ENCODE measurements at regions not wholly inside any gene's neighbourhood (a gene's known extent, or its start where the extent isn't known, plus 50 kb on each side); places are given as distances from the start of the nearest gene placed in this dataset.

- peaks cover 4% of the 10 kb centered on the region for H3K27me3 Mint-ChIP-seq (ENCODE audit: insufficient read depth)
- no peak overlapping the region for H3K4me3 Mint-ChIP-seq
- H3K9me3 Mint-ChIP-seq, result no peaks in the 10 kb centered on the region
- H3K4me1 Mint-ChIP-seq (ENCODE audit: low read depth), result no peaks in the 10 kb centered on the region
- H3K27ac Mint-ChIP-seq, result no peak overlapping the region
- no peak for DNase-seq (ENCODE audit: low spot score)
- intact Hi-C loops (cut with micrococcal nuclease), result no loop called here
- H3K36me3 Mint-ChIP-seq (ENCODE audit: low read depth), result no peaks in the 10 kb centered on the region
Measured at GRCh38 chr2:147482111-147482895, 362.5 kb upstream of the ACVR2A start.

- intact Hi-C loops (cut with micrococcal nuclease), result no loop called here
- peaks cover 4% of the 10 kb centered on the region for H3K36me3 Mint-ChIP-seq (ENCODE audit: low read depth)
- H3K4me1 Mint-ChIP-seq (ENCODE audit: low read depth), result no peaks in the 10 kb centered on the region
- no peak overlapping the region for H3K27ac Mint-ChIP-seq
- no peak for DNase-seq (ENCODE audit: low spot score)
- H3K4me3 Mint-ChIP-seq, result no peak overlapping the region
- H3K9me3 Mint-ChIP-seq, result no peaks in the 10 kb centered on the region
- H3K27me3 Mint-ChIP-seq (ENCODE audit: insufficient read depth), result no peaks in the 10 kb centered on the region
Measured at GRCh38 chr2:147479358-147479757, 365.5 kb upstream of the ACVR2A start.

DNA sequence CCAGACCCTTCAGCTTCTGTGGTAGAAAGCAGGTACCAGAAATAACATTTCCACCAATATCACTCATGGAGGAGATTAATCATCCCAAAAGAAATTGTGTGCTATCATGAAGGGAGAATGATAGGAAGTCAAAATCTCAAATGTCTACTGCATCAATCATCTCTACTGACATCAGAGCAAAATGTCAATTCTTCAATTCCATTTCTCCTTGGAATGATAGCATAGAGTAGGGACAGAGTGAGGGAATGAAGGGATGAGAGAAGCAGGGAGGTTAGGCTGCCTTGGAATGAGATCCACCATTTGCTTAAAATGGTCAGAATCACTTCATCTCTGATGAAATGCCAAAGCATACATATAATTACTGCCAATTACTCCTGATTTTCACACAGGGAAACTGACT lies 371.8 kb upstream of the ACVR2A start:
- H3K4me3 Mint-ChIP-seq, result no peak overlapping the region
- intact Hi-C loops (cut with micrococcal nuclease), result no loop called here
- H3K27me3 Mint-ChIP-seq (ENCODE audit: insufficient read depth), result no peaks in the 10 kb centered on the region
- H3K36me3 Mint-ChIP-seq (ENCODE audit: low read depth), result peaks cover 5% of the 10 kb centered on the region
- no peak for DNase-seq (ENCODE audit: low spot score)
- H3K27ac Mint-ChIP-seq, result no peak overlapping the region
- H3K9me3 Mint-ChIP-seq, result peaks cover 8% of the 10 kb centered on the region
- H3K4me1 Mint-ChIP-seq (ENCODE audit: low read depth), result no peaks in the 10 kb centered on the region

DNA sequence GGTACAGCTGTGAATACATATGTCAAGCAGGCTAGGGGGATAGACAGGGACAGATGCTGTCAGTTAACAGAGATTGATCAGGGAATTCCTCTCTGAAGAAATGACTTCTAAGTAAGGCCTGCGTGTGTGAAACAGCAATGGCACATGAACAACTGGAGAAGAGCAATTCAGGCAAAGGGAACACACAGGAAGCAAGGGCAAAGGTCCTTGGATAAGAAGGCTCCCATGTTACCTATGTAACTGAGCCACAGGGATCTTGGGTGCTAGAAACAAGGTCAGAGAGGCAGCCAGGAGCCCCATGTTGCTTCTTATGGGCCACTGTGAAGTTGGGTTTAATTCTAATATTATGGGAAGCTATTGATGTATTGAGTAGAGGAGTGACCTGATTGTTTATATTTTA lies 373.7 kb upstream of the ACVR2A start:
- DNase-seq (ENCODE audit: low spot score), result no peak
- Mint-ChIP-seq H3K27me3 (ENCODE audit: insufficient read depth) (no peaks in the 10 kb centered on the region), H3K4me3 (no peak overlapping the region), H3K36me3 (ENCODE audit: low read depth) (peaks cover 5% of the 10 kb centered on the region), H3K4me1 (ENCODE audit: low read depth) (no peaks in the 10 kb centered on the region), H3K9me3 (peaks cover 8% of the 10 kb centered on the region), H3K27ac (no peak overlapping the region)
- intact Hi-C loops (cut with micrococcal nuclease), result no loop called here

DNA sequence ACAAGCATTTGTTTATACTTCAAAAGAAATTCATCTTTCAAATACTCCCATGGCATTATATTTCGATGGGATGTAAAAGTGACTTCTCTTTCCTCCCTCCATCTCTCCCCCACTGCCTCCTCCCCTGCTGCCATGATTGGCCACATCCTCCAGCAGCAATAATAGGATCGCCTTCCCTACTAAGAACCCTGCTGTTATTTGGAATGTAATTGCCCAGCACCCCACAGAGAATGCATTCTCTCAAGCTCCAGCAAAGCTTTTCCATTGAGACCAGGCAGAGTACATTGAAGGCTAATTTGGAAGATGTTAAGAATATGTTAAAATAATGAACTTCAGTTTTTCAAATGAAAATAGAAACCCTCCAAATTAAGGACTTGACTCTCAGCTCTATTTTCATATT lies 375.4 kb upstream of the ACVR2A start:
- H3K4me3 Mint-ChIP-seq, result no peak overlapping the region
- intact Hi-C loops (cut with micrococcal nuclease), result no loop called here
- H3K4me1 Mint-ChIP-seq (ENCODE audit: low read depth), result no peaks in the 10 kb centered on the region

GRCh38 chr2:147468963-147469362 lies 375.9 kb upstream of the ACVR2A start:
- Mint-ChIP-seq H3K27ac (no peak overlapping the region), H3K36me3 (ENCODE audit: low read depth) (peaks cover 1% of the 10 kb centered on the region), H3K4me1 (ENCODE audit: low read depth) (no peaks in the 10 kb centered on the region), H3K9me3 (peaks cover 8% of the 10 kb centered on the region), H3K27me3 (ENCODE audit: insufficient read depth) (no peaks in the 10 kb centered on the region), H3K4me3 (no peak overlapping the region)
- no peak for DNase-seq (ENCODE audit: low spot score)
- intact Hi-C loops (cut with micrococcal nuclease), result no loop called here

More for the DNA sequence above, 375.4 kb upstream of the ACVR2A start:
- Mint-ChIP-seq H3K27me3 (ENCODE audit: insufficient read depth) (no peaks in the 10 kb centered on the region), H3K36me3 (ENCODE audit: low read depth) (peaks cover 1% of the 10 kb centered on the region), H3K9me3 (peaks cover 8% of the 10 kb centered on the region), H3K27ac (no peak overlapping the region)
- DNase-seq (ENCODE audit: low spot score), result no peak

DNA sequence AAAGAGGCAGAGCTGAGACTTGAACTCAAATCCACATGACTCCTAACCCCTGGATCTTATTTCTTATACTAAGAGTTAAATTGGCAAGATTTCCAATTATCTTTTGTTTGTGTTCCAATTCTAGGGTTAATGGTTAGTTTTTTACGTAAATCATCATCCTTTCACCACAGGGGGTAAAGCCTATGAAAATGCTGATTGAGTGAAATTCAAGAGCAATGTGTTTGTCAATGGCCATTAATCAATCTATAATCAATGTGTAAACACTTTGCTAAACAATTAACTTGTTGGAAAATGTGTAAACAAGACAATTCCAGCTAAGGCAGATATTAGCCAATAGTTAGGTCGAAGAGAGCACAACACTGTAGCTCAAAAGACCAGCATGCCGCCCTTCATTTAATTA lies 376.5 kb upstream of the ACVR2A start:
- H3K36me3 Mint-ChIP-seq (ENCODE audit: low read depth), result peaks cover 1% of the 10 kb centered on the region
- DNase-seq (ENCODE audit: low spot score), result no peak
- intact Hi-C loops (cut with micrococcal nuclease), result no loop called here
- peaks cover 8% of the 10 kb centered on the region for H3K9me3 Mint-ChIP-seq
- no peak overlapping the region for H3K27ac Mint-ChIP-seq
- H3K4me3 Mint-ChIP-seq, result no peak overlapping the region
- H3K27me3 Mint-ChIP-seq (ENCODE audit: insufficient read depth), result no peaks in the 10 kb centered on the region
- no peaks in the 10 kb centered on the region for H3K4me1 Mint-ChIP-seq (ENCODE audit: low read depth)

- H3K27ac Mint-ChIP-seq, result no peak overlapping the region
- intact Hi-C loops (cut with micrococcal nuclease), result no loop called here
- no peak for DNase-seq (ENCODE audit: low spot score)
- H3K9me3 Mint-ChIP-seq, result peaks cover 8% of the 10 kb centered on the region
- H3K36me3 Mint-ChIP-seq (ENCODE audit: low read depth), result peaks cover 1% of the 10 kb centered on the region
- H3K27me3 Mint-ChIP-seq (ENCODE audit: insufficient read depth), result no peaks in the 10 kb centered on the region
- H3K4me1 Mint-ChIP-seq (ENCODE audit: low read depth), result no peaks in the 10 kb centered on the region
- no peak overlapping the region for H3K4me3 Mint-ChIP-seq
Measured at GRCh38 chr2:147467441-147467840, 377.4 kb upstream of the ACVR2A start.

GRCh38 chr2:147464737-147465357 lies 380.0 kb upstream of the ACVR2A start:
- Mint-ChIP-seq H3K4me1 (ENCODE audit: low read depth) (no peaks in the 10 kb centered on the region), H3K27me3 (ENCODE audit: insufficient read depth) (no peaks in the 10 kb centered on the region), H3K9me3 (no peaks in the 10 kb centered on the region), H3K36me3 (ENCODE audit: low read depth) (no peaks in the 10 kb centered on the region), H3K4me3 (no peak overlapping the region), H3K27ac (no peak overlapping the region)
- intact Hi-C loops (cut with micrococcal nuclease), result no loop called here
- no peak for DNase-seq (ENCODE audit: low spot score)

GRCh38 chr2:147463881-147464520 lies 380.8 kb upstream of the ACVR2A start:
- no peak for DNase-seq (ENCODE audit: low spot score)
- Mint-ChIP-seq H3K36me3 (ENCODE audit: low read depth) (no peaks in the 10 kb centered on the region), H3K27me3 (ENCODE audit: insufficient read depth) (no peaks in the 10 kb centered on the region), H3K9me3 (no peaks in the 10 kb centered on the region), H3K4me3 (no peak overlapping the region), H3K4me1 (ENCODE audit: low read depth) (no peaks in the 10 kb centered on the region), H3K27ac (no peak overlapping the region)
- intact Hi-C loops (cut with micrococcal nuclease), result no loop called here

GRCh38 chr2:147460155-147460554 lies 384.7 kb upstream of the ACVR2A start:
- Mint-ChIP-seq H3K4me1 (ENCODE audit: low read depth) (peaks cover 5% of the 10 kb centered on the region), H3K4me3 (no peak overlapping the region), H3K27me3 (ENCODE audit: insufficient read depth) (no peaks in the 10 kb centered on the region), H3K9me3 (no peaks in the 10 kb centered on the region), H3K27ac (no peak overlapping the region), H3K36me3 (ENCODE audit: low read depth) (no peaks in the 10 kb centered on the region)
- DNase-seq (ENCODE audit: low spot score), result no peak
- intact Hi-C loops (cut with micrococcal nuclease), result no loop called here

- intact Hi-C loops (cut with micrococcal nuclease), result no loop called here
- H3K36me3 Mint-ChIP-seq (ENCODE audit: low read depth), result peaks cover 3% of the 10 kb centered on the region
- H3K9me3 Mint-ChIP-seq, result no peaks in the 10 kb centered on the region
- no peak for DNase-seq (ENCODE audit: low spot score)
- no peak overlapping the region for H3K27ac Mint-ChIP-seq
- no peaks in the 10 kb centered on the region for H3K27me3 Mint-ChIP-seq (ENCODE audit: insufficient read depth)
- H3K4me3 Mint-ChIP-seq, result no peak overlapping the region
- peaks cover 5% of the 10 kb centered on the region for H3K4me1 Mint-ChIP-seq (ENCODE audit: low read depth)
Measured at GRCh38 chr2:147456779-147457178, 388.1 kb upstream of the ACVR2A start.

DNA sequence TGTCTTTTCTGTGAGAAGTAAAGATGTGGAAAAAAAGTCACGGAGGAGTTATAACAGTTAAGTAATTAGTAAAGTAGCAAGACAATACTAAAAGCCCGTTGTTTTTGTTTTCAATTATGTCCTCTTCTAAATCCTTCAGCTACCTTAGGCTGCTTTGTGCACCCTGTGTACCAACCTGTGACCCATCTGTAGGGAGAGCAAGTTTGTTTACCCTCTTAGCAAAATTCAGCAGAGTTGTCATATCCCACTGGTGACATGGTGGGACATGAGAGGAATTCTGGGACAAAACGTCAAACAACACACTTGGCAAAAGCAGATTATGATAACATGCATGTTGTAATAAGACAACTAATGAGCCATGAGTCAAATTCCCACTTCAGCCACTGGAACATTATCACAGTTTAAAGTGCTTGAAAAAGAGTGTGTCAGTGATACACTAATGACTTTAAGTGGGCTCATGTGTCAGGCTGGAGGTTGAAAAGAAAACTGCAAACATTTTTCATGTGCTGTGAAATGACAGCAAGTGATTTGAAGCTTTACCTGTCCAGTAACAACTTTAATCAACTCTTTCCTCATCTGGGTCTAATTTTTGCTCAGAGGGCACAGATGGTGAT lies 392.8 kb upstream of the ACVR2A start:
- intact Hi-C loops (cut with micrococcal nuclease), result no loop called here
- peaks cover 16% of the 10 kb centered on the region for H3K4me1 Mint-ChIP-seq (ENCODE audit: low read depth)
- H3K9me3 Mint-ChIP-seq, result no peaks in the 10 kb centered on the region
- no peaks in the 10 kb centered on the region for H3K27me3 Mint-ChIP-seq (ENCODE audit: insufficient read depth)
- H3K4me3 Mint-ChIP-seq, result no peak overlapping the region
- no peak overlapping the region for H3K27ac Mint-ChIP-seq
- H3K36me3 Mint-ChIP-seq (ENCODE audit: low read depth), result peaks cover 3% of the 10 kb centered on the region
- DNase-seq (ENCODE audit: low spot score), result no peak

Data from activated T-helper 1 cell treated with anti-CD3 and anti-CD28 coated beads, Interleukin-12 subunit alpha, Interleukin-12 subunit beta, Interleukin-2, Interleukin-4 antibody, amounts not matched to agents 30 ng/mL and 10 ng/mL and 1 ng/mL, durations not matched to agents 14 hours and 24 hours and 36 hours (primary cell).